ENCODE measurements at regions not wholly inside any gene's neighbourhood (a gene's known extent, or its start where the extent isn't known, plus 50 kb on each side); places are given as distances from the start of the nearest gene placed in this dataset.
"Not testable (repeated sequence)": the region's sequence is repeated elsewhere in the genome, so short reads cannot be mapped to it uniquely, and the experiment has no call there.

GRCh38 chr14:97066068-97066899, 269.1 kb downstream of the VRK1 start:
- no peak for FAIRE-seq
- Histone ChIP-seq H4K20me1 (ENCODE audit: insufficient read depth, low read length) (no peaks in the 10 kb centered on the region), H3K9me3 (ENCODE audit: low read length) (no peaks in the 10 kb centered on the region), H3K9ac (ENCODE audit: insufficient read depth, low read depth, low read length) (no peak overlapping the region), H3K4me1 (ENCODE audit: insufficient read depth, low read length) (no peaks in the 10 kb centered on the region), H3K79me2 (ENCODE audit: insufficient read depth, low read length) (no peaks in the 10 kb centered on the region), H3K27me3 (ENCODE audit: control insufficient read depth in 1 of 2, insufficient read depth in 2 of 2, low read length in 2 of 2) (no peaks in the 10 kb centered on the region; a peak in 3 of 5 replicates), H3K36me3 (replicated peaks in 1 of 2; ENCODE audit: control insufficient read depth in 1 of 2, insufficient read depth in 2 of 2, low read length in 2 of 2) (no peaks in the 10 kb centered on the region), H2AFZ (ENCODE audit: low read length) (no peak overlapping the region), H3K4me3 (replicated peaks in 1 of 3; ENCODE audit: insufficient read depth in 1 of 3, low read depth in 2 of 3, low read length in 3 of 3) (no peak overlapping the region), H3K4me2 (ENCODE audit: low read depth, low read length) (no peak overlapping the region), H3K27ac (ENCODE audit: extremely low read length, insufficient read depth, low read length) (no peak overlapping the region)
- TF ChIP-seq BRD4 (CRISPR knock-in tag; IDR thresholded peaks at IDR 0.05), result no peak
- TF ChIP-seq ELF1 (CRISPR knock-in tag; IDR thresholded peaks at IDR 0.05), result no peak
- no peak for TF ChIP-seq KDM4B (CRISPR knock-in tag; IDR thresholded peaks at IDR 0.05)
- TF ChIP-seq, protein P1, sequence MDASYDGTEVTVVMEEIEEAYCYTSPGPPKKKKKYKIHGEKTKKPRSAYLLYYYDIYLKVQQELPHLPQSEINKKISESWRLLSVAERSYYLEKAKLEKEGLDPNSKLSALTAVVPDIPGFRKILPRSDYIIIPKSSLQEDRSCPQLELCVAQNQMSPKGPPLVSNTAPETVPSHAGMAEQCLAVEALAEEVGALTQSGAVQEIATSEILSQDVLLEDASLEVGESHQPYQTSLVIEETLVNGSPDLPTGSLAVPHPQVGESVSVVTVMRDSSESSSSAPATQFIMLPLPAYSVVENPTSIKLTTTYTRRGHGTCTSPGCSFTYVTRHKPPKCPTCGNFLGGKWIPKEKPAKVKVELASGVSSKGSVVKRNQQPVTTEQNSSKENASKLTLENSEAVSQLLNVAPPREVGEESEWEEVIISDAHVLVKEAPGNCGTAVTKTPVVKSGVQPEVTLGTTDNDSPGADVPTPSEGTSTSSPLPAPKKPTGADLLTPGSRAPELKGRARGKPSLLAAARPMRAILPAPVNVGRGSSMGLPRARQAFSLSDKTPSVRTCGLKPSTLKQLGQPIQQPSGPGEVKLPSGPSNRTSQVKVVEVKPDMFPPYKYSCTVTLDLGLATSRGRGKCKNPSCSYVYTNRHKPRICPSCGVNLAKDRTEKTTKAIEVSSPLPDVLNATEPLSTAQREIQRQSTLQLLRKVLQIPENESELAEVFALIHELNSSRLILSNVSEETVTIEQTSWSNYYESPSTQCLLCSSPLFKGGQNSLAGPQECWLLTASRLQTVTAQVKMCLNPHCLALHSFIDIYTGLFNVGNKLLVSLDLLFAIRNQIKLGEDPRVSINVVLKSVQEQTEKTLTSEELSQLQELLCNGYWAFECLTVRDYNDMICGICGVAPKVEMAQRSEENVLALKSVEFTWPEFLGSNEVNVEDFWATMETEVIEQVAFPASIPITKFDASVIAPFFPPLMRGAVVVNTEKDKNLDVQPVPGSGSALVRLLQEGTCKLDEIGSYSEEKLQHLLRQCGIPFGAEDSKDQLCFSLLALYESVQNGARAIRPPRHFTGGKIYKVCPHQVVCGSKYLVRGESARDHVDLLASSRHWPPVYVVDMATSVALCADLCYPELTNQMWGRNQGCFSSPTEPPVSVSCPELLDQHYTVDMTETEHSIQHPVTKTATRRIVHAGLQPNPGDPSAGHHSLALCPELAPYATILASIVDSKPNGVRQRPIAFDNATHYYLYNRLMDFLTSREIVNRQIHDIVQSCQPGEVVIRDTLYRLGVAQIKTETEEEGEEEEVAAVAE (CRISPR knock-in tag; IDR thresholded peaks at IDR 0.05; ENCODE audit: borderline replicate concordance), result no peak
- no peak for TF ChIP-seq FOXM1 (CRISPR knock-in tag; IDR thresholded peaks at IDR 0.05)
- in situ Hi-C loops (cut with HindIII; ENCODE audit: extremely low pct_ligation_motif_present, low pct_unique_long_range_greater_than_20kb) (no loop called here), intact Hi-C loops (cut with micrococcal nuclease; ENCODE audit: unreplicated experiment) (no loop called here)
- WGBS (ENCODE audit: low lambda C conversion rate), result under 1% methylated on average over 6 of the region's 6 CpGs
- ChIA-PET POLR2A (no interaction called here), CTCF (ENCODE audit: low intra/inter-chr PET ratio, low total read pairs) (no interaction called here)
- no TSS peak for BruUV-seq (replicated peaks)
- ATAC-seq, result no peak
- DNase-seq (ENCODE audit: low spot score), result no peak

DNA sequence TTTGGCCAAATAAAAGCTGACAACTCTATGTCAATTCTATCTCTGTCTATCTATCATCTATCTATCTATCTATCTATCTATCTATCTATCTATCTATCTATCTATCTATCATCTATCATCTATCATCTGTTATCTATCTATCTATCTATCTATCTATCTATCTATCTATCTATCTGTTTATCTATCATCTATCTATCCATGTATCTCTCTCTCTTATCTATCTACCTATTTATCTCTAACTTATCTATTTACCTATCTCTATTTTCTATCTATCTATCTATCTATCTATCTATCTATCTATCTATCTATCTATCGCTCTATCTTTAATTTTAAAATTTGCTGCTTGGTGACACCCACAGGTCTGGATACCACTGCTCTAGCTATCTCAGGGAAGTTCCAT, 271.1 kb downstream of the VRK1 start:
- intact Hi-C loops (cut with micrococcal nuclease; ENCODE audit: unreplicated experiment); FAIRE-seq; H4K20me1 ChIP-seq (ENCODE audit: insufficient read depth, low read length); H2AFZ ChIP-seq (ENCODE audit: low read length); BruUV-seq (replicated peaks); H3K9ac ChIP-seq (ENCODE audit: insufficient read depth, low read depth, low read length); POLR2A ChIA-PET; H3K4me1 ChIP-seq (ENCODE audit: insufficient read depth, low read length); H3K27ac ChIP-seq (ENCODE audit: extremely low read length, insufficient read depth, low read length); CTCF ChIA-PET (ENCODE audit: low intra/inter-chr PET ratio, low total read pairs); H3K27me3 ChIP-seq (ENCODE audit: control insufficient read depth in 1 of 2, insufficient read depth in 2 of 2, low read length in 2 of 2); H3K79me2 ChIP-seq (ENCODE audit: insufficient read depth, low read length); in situ Hi-C loops (cut with HindIII; ENCODE audit: extremely low pct_ligation_motif_present, low pct_unique_long_range_greater_than_20kb); DNase-seq (ENCODE audit: low spot score); ATAC-seq; H3K4me2 ChIP-seq (ENCODE audit: low read depth, low read length); H3K9me3 ChIP-seq (ENCODE audit: low read length); H3K4me3 ChIP-seq (replicated peaks in 1 of 3; ENCODE audit: insufficient read depth in 1 of 3, low read depth in 2 of 3, low read length in 3 of 3); H3K36me3 ChIP-seq (replicated peaks in 1 of 2; ENCODE audit: control insufficient read depth in 1 of 2, insufficient read depth in 2 of 2, low read length in 2 of 2): not testable (repeated sequence)
- WGBS (ENCODE audit: low lambda C conversion rate), result 0% methylated on average over 1 of the region's 1 CpG

Measured in HepG2 (cell line).